K562 (cell line): ENCODE measurements at regions not wholly inside any gene's neighbourhood (a gene's known extent, or its start where the extent isn't known, plus 50 kb on each side); places are given as distances from the start of the nearest gene placed in this dataset.

Experiments used
- ATAC-seq: fragments of 200-7000 bp; cut with Tn5 transposase; 3 replicates; pipeline ENCODE4 v1.9.1; 2020; ENCODE audit warnings: moderate library complexity
- BruUV-seq: library from RNA; stranded (reverse); fragments of 400-500 nt; replicated peaks from 2 replicates; lab custom pipeline; 2021; lab: Mats Ljungman, UMichigan
- CTCF ChIA-PET: fragments of 300-600 bp; formaldehyde crosslinking; extraction: SDS; loops from one replicate; lab custom pipeline; 2021; ENCODE audit warnings: low intra/inter-chr PET ratio; lab: Yijun Ruan, JAX
- POLR2A ChIA-PET: fragments of 300-600, 350-650 bp; sonication (Branson Sonifier 250); formaldehyde crosslinking; extraction: SDS; loops from one replicate; lab custom pipeline; 2021; ENCODE audit warnings: antibody characterized with exemption, inconsistent platforms; lab: Yijun Ruan, JAX
- DNase-seq, 4 experiments: peaks; one replicate each; pipeline versions ENCODE4 v3.0.0 to v3.0.0-alpha.2; 2011 to 2018; ENCODE audit warnings: low spot score in 3 of 4, mixed read lengths in 3 of 4; ENCODE audit errors: extremely low read depth in 1 of 4
- FAIRE-seq: peaks from 2 replicates; lab custom pipeline; 2011; peaks lifted over from hg19 to GRCh38; lab: Jason Lieb, UNC
- H2AFZ ChIP-seq: 2 replicates; pipeline ENCODE4 v1.6.0; 2011; ENCODE audit warnings: low read depth, low read length, control low read depth, inconsistent platforms
- H3K27ac ChIP-seq: fragments of 200-600 bp; 3 replicates; pipeline ENCODE4 v1.8.0; 2011; ENCODE audit warnings: low read depth, mild to moderate bottlenecking, control low read depth, inconsistent platforms, low read length, moderate library complexity, mixed read lengths; ENCODE audit errors: extremely low read depth
- H3K27me3 ChIP-seq, 2 experiments: fragments of 300-600 bp in 1 of 2; 2 replicates in 1 of 2; 3 replicates in 1 of 2; pipeline versions ENCODE4 v1.6.0 to v1.8.0; 2011; ENCODE audit warnings: inconsistent platforms in 2 of 2, low read length in 2 of 2, mild to moderate bottlenecking in 1 of 2, mixed read lengths in 1 of 2, moderate library complexity in 1 of 2; ENCODE audit not compliant: control insufficient read depth in 2 of 2, insufficient read depth in 2 of 2
- H3K36me3 ChIP-seq: fragments of 300-600 bp; 3 replicates; pipeline ENCODE4 v1.8.0; 2011; ENCODE audit warnings: mild to moderate bottlenecking, low read length, inconsistent platforms; ENCODE audit not compliant: control insufficient read depth, insufficient read depth
- H3K4me1 ChIP-seq, 2 experiments: fragments of 200-600 bp in 1 of 2; replicated peaks in 1 of 2; 2 replicates in 1 of 2; 3 replicates in 1 of 2; pipeline versions ENCODE4 v1.5.1 to v1.8.0; 2011; ENCODE audit warnings: inconsistent platforms in 2 of 2, low read length in 2 of 2, mild to moderate bottlenecking in 1 of 2, mixed read lengths in 1 of 2, moderate library complexity in 1 of 2; ENCODE audit not compliant: control insufficient read depth in 2 of 2, insufficient read depth in 2 of 2
- H3K4me2 ChIP-seq: 2 replicates; pipeline ENCODE4 v1.6.1; 2011; ENCODE audit warnings: low read length, control low read depth, inconsistent platforms, mixed read lengths; ENCODE audit not compliant: insufficient read depth
- H3K4me3 ChIP-seq: fragments of 200-600 bp; sonication (generic), shearing (Covaris generic); 2 replicates; pipeline ENCODE4 v1.5.1; 2016; ENCODE audit warnings: control low read depth, inconsistent platforms
- H3K79me2 ChIP-seq: fragments of 200-600 bp; 3 replicates; pipeline ENCODE4 v1.8.0; 2011; ENCODE audit warnings: low read length, inconsistent platforms; ENCODE audit not compliant: control insufficient read depth, insufficient read depth
- H3K9ac ChIP-seq, 2 experiments: 2 replicates each; pipeline versions ENCODE4 v1.6.0 to v1.6.1; 2011; ENCODE audit warnings: low read depth in 2 of 2, low read length in 2 of 2, control low read depth in 1 of 2, inconsistent platforms in 1 of 2, mild to moderate bottlenecking in 1 of 2, mixed read lengths in 1 of 2; ENCODE audit not compliant: insufficient read depth in 1 of 2
- H3K9me1 ChIP-seq: one replicate; pipeline ENCODE4 v1.6.0; 2011; ENCODE audit warnings: inconsistent platforms, mild to moderate bottlenecking, low read length, moderate library complexity; ENCODE audit not compliant: control insufficient read depth, insufficient read depth
- H3K9me3 ChIP-seq: replicated peaks from 2 replicates; pipeline ENCODE4 v1.5.1; 2011; ENCODE audit warnings: low read depth, low read length, inconsistent platforms; ENCODE audit not compliant: control insufficient read depth, insufficient read depth
- H4K20me1 ChIP-seq: replicated peaks from 2 replicates; pipeline ENCODE4 v1.6.1; 2011; ENCODE audit warnings: low read length, inconsistent platforms, mixed read lengths; ENCODE audit not compliant: control insufficient read depth, insufficient read depth
- FOXP1 ChIP-seq: sonication (generic); formaldehyde crosslinking; IDR thresholded peaks from 2 replicates; pipeline ENCODE4 v1.8.0; 2022; ENCODE audit warnings: mild to moderate bottlenecking, missing genetic modification reagents
- GTF2A2 ChIP-seq: IDR thresholded peaks from 2 replicates; pipeline ENCODE4 v1.6.1; 2016; ENCODE audit warnings: mild to moderate bottlenecking, missing genetic modification characterization, missing compliant biosample characterization
- GTF2E2 ChIP-seq: fragments of 200-800 bp; sonication (Bioruptor generic); IDR thresholded peaks from 2 replicates; pipeline ENCODE4 v1.6.1; 2016; ENCODE audit warnings: missing genetic modification characterization, missing compliant biosample characterization
- HDAC1 ChIP-seq, 2 experiments: fragments of 450-650 bp; IDR thresholded peaks; 2 replicates each; pipeline ENCODE4 v1.6.1; 2016 to 2017; ENCODE audit warnings: inconsistent platforms in 1 of 2, mild to moderate bottlenecking in 1 of 2, moderate library complexity in 1 of 2
- RUNX1 ChIP-seq: sonication (generic); IDR thresholded peaks from 2 replicates; pipeline ENCODE4 v1.6.1; 2016; ENCODE audit warnings: antibody characterized with exemption, low read depth
- SIX5 ChIP-seq, 2 experiments: IDR thresholded peaks; 2 replicates each; pipeline ENCODE4 v1.6.1; 2011; ENCODE audit warnings: low read length in 2 of 2, borderline replicate concordance in 1 of 2, low read depth in 1 of 2, mild to moderate bottlenecking in 1 of 2, moderate library complexity in 1 of 2; ENCODE audit not compliant: insufficient read depth in 1 of 2
- SNIP1 ChIP-seq: fragments of 450-650 bp; IDR thresholded peaks from 2 replicates; pipeline ENCODE4 v1.7.1; 2017; ENCODE audit warnings: low read depth, mild to moderate bottlenecking
- ZFPM2 ChIP-seq: fragments of 250-450 bp; sonication (Bioruptor Pico); IDR thresholded peaks from 2 replicates; pipeline ENCODE4 v1.5.1; 2022; ENCODE audit warnings: mild to moderate bottlenecking
- ZNF174 ChIP-seq: fragments of 250-450 bp; sonication (Bioruptor Pico); IDR thresholded peaks from 2 replicates; pipeline ENCODE4 v1.4.0; 2020; ENCODE audit warnings: mild to moderate bottlenecking
- ZNF24 ChIP-seq: fragments of 450-650 bp; IDR thresholded peaks from 2 replicates; pipeline ENCODE4 v1.6.1; 2016
- ZNF41 ChIP-seq: fragments of 250-450 bp; sonication (Bioruptor Pico); conservative IDR thresholded peaks from 2 replicates; pipeline ENCODE4 v1.4.0; 2020; ENCODE audit warnings: mild to moderate bottlenecking
- WGBS: fragments of 100-300 bp; shearing (Covaris generic); methylation state at CpG from one replicate; pipeline ENCODE4 v1.1.6; 2016; ENCODE audit warnings: low coverage, mixed read lengths; ENCODE audit not compliant: insufficient coverage; ENCODE audit errors: missing lambda C conversion rate; 5-methylcytosine and 5-hydroxymethylcytosine counted together
- in situ Hi-C: fragments of 300-500 bp; cut with MboI; formaldehyde crosslinking; loops from 4 replicates; pipeline ENCODE4 v1.15.0; 2018; ENCODE audit warnings: inconsistent platforms, mixed read lengths
- intact Hi-C: fragments of 100-400 bp; cut with micrococcal nuclease; formaldehyde crosslinking; loops from 2 replicates; pipeline ENCODE4 v1.14.2; 2022
- TF ChIP-seq, protein P1 (sequence below): IDR thresholded peaks from 2 replicates; pipeline ENCODE4 v1.6.1; 2011; ENCODE audit not compliant: insufficient read length; ENCODE audit errors: extremely low read depth
- TF ChIP-seq, protein P2 (sequence below): sonication (generic); formaldehyde crosslinking; IDR thresholded peaks from 2 replicates; pipeline ENCODE4 v1.4.0; 2020; ENCODE audit warnings: mild to moderate bottlenecking, missing genetic modification reagents
- TF ChIP-seq, protein P3 (sequence below): IDR thresholded peaks from 2 replicates; pipeline ENCODE4 v1.6.1; 2014; ENCODE audit warnings: antibody characterized with exemption
- TF ChIP-seq, protein P4 (sequence below), 2 experiments: fragments of 450-650 bp in 1 of 2; IDR thresholded peaks; 2 replicates each; pipeline ENCODE4 v1.6.1; 2011 to 2017; ENCODE audit warnings: low read depth in 2 of 2, antibody characterized with exemption in 1 of 2, borderline replicate concordance in 1 of 2, low read length in 1 of 2, mild to moderate bottlenecking in 1 of 2, mixed read lengths in 1 of 2; ENCODE audit not compliant: control insufficient read depth in 1 of 2

DNA sequence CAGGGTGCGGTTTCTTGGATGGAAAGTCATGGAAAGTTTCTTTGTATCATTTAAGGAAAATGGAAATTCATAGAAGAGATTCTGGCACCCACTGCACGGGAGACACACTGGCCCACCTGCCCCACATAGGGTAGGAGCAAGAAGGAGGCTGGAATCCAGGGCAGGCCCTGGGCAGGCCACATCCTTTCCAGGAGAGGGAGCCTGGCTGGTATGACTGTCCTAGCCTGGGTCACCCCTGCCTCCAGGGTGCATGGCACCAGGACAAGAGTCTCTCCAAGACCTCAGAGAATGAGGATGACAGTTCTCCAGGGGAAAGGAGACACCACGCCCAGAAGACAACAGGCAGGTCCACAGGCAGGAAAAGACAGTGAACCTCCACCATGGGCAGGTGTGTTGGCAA, 297.2 kb downstream of the TCERG1L start:
- H3K4me3 ChIP-seq: no peak overlapping the region
- CTCF ChIA-PET: no interaction called here
- H4K20me1 ChIP-seq: no peaks in the 10 kb centered on the region
- no peaks in the 10 kb centered on the region for H3K9me1 ChIP-seq
- H3K36me3 ChIP-seq: no peaks in the 10 kb centered on the region
- WGBS: 0% methylated on average over 2 of the region's 3 CpGs
- ATAC-seq: no peak
- BruUV-seq: no TSS peak
- FAIRE-seq: no peak
- no peaks in the 10 kb centered on the region for H3K9me3 ChIP-seq
- no peak overlapping the region for H3K27ac ChIP-seq
- H3K4me2 ChIP-seq: no peak overlapping the region
- no peak overlapping the region for H2AFZ ChIP-seq
- POLR2A ChIA-PET: no interaction called here
- no peaks in the 10 kb centered on the region for H3K4me1 ChIP-seq
- H3K27me3 ChIP-seq: peaks cover 0 to 6% of the 10 kb centered on the region in 2 experiments; a peak in 1 of 5 replicates
- in situ Hi-C loops (no loop called here), intact Hi-C loops (no loop called here)
- no peak for DNase-seq
- no peak overlapping the region for H3K9ac ChIP-seq
- H3K79me2 ChIP-seq: no peaks in the 10 kb centered on the region
- TF ChIP-seq, protein P1, sequence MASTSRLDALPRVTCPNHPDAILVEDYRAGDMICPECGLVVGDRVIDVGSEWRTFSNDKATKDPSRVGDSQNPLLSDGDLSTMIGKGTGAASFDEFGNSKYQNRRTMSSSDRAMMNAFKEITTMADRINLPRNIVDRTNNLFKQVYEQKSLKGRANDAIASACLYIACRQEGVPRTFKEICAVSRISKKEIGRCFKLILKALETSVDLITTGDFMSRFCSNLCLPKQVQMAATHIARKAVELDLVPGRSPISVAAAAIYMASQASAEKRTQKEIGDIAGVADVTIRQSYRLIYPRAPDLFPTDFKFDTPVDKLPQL: no peak
- no peak for TF ChIP-seq ZNF24
- TF ChIP-seq SIX5 (IDR thresholded peaks at IDR 0.05; ENCODE audit: borderline replicate concordance in 1 of 2, insufficient read depth in 1 of 2, low read depth in 1 of 2, low read length in 2 of 2): no peak
- TF ChIP-seq, protein P2, sequence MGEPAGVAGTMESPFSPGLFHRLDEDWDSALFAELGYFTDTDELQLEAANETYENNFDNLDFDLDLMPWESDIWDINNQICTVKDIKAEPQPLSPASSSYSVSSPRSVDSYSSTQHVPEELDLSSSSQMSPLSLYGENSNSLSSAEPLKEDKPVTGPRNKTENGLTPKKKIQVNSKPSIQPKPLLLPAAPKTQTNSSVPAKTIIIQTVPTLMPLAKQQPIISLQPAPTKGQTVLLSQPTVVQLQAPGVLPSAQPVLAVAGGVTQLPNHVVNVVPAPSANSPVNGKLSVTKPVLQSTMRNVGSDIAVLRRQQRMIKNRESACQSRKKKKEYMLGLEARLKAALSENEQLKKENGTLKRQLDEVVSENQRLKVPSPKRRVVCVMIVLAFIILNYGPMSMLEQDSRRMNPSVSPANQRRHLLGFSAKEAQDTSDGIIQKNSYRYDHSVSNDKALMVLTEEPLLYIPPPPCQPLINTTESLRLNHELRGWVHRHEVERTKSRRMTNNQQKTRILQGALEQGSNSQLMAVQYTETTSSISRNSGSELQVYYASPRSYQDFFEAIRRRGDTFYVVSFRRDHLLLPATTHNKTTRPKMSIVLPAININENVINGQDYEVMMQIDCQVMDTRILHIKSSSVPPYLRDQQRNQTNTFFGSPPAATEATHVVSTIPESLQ (CRISPR knock-in tag): no peak
- TF ChIP-seq, protein P3, sequence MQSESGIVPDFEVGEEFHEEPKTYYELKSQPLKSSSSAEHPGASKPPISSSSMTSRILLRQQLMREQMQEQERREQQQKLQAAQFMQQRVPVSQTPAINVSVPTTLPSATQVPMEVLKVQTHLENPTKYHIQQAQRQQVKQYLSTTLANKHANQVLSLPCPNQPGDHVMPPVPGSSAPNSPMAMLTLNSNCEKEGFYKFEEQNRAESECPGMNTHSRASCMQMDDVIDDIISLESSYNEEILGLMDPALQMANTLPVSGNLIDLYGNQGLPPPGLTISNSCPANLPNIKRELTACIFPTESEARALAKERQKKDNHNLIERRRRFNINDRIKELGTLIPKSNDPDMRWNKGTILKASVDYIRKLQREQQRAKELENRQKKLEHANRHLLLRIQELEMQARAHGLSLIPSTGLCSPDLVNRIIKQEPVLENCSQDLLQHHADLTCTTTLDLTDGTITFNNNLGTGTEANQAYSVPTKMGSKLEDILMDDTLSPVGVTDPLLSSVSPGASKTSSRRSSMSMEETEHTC: no peak
- TF ChIP-seq ZNF174 (CRISPR knock-in tag): no peak
- TF ChIP-seq SNIP1: no peak
- no peak for TF ChIP-seq ZNF41 (CRISPR knock-in tag)
- no peak for TF ChIP-seq FOXP1 (CRISPR knock-in tag)
- no peak for TF ChIP-seq GTF2E2 (tag)
- TF ChIP-seq RUNX1: no peak
- no peak for TF ChIP-seq HDAC1 (IDR thresholded peaks at IDR 0.05)
- TF ChIP-seq GTF2A2 (tag): no peak
- no peak for TF ChIP-seq ZFPM2 (CRISPR knock-in tag)
- TF ChIP-seq, protein P4, sequence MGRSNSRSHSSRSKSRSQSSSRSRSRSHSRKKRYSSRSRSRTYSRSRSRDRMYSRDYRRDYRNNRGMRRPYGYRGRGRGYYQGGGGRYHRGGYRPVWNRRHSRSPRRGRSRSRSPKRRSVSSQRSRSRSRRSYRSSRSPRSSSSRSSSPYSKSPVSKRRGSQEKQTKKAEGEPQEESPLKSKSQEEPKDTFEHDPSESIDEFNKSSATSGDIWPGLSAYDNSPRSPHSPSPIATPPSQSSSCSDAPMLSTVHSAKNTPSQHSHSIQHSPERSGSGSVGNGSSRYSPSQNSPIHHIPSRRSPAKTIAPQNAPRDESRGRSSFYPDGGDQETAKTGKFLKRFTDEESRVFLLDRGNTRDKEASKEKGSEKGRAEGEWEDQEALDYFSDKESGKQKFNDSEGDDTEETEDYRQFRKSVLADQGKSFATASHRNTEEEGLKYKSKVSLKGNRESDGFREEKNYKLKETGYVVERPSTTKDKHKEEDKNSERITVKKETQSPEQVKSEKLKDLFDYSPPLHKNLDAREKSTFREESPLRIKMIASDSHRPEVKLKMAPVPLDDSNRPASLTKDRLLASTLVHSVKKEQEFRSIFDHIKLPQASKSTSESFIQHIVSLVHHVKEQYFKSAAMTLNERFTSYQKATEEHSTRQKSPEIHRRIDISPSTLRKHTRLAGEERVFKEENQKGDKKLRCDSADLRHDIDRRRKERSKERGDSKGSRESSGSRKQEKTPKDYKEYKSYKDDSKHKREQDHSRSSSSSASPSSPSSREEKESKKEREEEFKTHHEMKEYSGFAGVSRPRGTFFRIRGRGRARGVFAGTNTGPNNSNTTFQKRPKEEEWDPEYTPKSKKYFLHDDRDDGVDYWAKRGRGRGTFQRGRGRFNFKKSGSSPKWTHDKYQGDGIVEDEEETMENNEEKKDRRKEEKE (IDR thresholded peaks at IDR 0.05; ENCODE audit: borderline replicate concordance in 1 of 2, control insufficient read depth in 1 of 2, low read depth in 2 of 2, low read length in 1 of 2): no peak
